Epithelial cell of proximal tubule (primary cell): ENCODE measurements at regions not wholly inside any gene's neighbourhood (a gene's known extent, or its start where the extent isn't known, plus 50 kb on each side); places are given as distances from the start of the nearest gene placed in this dataset.

Source experiments
- DNase-seq: peaks from one replicate; pipeline ENCODE4 v3.0.0-alpha.2; 2011; ENCODE audit warnings: low read depth
- H3K4me3 ChIP-seq: 2 replicates; pipeline ENCODE4 v1.5.1; 2011; ENCODE audit warnings: low read depth, mild to moderate bottlenecking, low read length
- TF ChIP-seq, protein P1 (sequence below): conservative IDR thresholded peaks from 2 replicates; pipeline ENCODE4 v1.5.1; 2012; ENCODE audit warnings: low read depth, mild to moderate bottlenecking, low read length

DNA sequence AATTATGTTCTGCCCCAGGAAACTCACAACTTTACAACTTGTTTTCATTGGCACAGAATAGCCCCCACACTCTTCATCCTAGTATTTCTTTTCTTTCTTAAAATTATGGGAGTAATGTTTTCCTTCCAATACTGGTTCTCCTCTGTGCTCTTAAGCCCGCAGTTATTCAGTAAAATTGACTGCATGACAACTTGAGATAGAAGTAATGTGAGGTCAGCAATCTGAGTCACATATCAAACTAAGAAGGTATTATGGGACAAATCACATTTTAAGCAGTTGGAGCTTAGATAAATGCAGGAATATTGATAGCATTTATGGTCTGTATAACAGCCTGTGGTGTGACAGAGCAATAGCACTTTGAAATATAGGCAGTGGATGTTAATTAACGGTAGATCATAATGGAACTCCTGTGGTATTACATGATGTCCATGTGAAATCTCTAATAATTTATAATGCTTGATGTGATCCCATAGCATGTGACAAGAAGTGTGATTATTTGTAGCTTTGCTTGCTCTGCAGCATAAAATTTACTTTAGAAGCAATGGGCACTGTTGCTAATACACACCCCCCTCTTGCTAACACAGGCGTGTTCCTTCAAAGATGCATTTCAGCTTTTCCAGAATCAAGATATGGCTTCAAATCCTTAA lies 351.4 kb upstream of the CDH20 start:
- no peak for DNase-seq
- H3K4me3 ChIP-seq = no peak overlapping the region
- TF ChIP-seq, protein P1, sequence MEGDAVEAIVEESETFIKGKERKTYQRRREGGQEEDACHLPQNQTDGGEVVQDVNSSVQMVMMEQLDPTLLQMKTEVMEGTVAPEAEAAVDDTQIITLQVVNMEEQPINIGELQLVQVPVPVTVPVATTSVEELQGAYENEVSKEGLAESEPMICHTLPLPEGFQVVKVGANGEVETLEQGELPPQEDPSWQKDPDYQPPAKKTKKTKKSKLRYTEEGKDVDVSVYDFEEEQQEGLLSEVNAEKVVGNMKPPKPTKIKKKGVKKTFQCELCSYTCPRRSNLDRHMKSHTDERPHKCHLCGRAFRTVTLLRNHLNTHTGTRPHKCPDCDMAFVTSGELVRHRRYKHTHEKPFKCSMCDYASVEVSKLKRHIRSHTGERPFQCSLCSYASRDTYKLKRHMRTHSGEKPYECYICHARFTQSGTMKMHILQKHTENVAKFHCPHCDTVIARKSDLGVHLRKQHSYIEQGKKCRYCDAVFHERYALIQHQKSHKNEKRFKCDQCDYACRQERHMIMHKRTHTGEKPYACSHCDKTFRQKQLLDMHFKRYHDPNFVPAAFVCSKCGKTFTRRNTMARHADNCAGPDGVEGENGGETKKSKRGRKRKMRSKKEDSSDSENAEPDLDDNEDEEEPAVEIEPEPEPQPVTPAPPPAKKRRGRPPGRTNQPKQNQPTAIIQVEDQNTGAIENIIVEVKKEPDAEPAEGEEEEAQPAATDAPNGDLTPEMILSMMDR = no peak

DNA sequence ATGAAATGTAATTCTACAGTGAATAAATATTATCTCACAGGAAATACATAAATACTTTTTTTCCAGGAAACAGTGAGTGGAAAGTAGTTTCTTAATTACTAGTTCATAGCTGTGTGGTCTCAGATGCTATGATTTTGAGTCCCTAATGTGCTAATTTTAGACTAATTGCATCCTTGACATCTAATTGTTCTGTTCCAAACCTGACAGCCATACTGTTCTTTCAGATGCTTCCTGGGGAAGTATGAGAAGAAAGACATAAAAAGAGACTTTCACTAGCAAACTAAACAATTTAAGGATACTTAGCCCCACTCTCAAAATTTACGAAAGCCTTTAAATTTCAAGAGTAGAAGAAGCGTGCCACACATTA lies 350.9 kb upstream of the CDH20 start:
- H3K4me3 ChIP-seq = no peak overlapping the region
- TF ChIP-seq, protein P1 = no peak
- DNase-seq = no peak

DNA sequence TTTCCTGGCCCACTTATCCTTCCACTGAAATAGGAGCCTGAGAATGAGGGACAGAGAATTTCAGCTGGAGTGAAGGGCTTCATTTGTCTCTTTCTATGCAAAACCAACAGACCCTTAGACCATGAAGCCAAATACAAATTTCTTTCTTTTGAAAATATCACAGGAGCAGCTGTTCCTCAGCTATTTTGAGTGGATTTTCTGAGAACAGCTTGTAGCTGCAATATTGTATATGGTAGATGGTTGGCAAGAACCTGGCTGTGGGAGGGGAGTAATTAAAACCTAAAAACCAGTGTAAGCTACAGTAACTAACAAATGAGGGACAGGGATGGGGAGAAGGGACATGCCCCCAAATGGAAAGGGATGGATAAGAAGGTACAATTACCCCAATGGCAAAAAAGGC lies 350.3 kb upstream of the CDH20 start:
- DNase-seq = no peak
- TF ChIP-seq, protein P1 = no peak
- H3K4me3 ChIP-seq = no peak overlapping the region

DNA sequence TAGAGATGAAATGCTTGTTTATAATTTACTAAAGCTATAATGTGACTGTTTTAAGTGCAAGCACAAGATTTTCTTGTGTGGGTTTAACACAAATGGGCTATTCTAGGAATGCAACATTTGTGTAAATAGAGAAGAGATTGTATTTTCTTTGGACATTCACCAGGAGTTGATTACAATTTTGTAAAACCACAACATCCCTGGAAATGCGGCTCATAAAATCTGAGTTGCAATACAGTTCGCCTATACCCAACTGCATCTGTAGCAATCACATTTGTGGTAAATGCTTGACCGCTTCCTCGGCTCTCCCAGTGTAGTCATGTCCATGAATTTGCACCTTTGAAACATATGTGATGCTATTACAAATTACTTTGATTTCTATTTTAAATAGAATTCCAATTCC lies 348.7 kb upstream of the CDH20 start:
- H3K4me3 ChIP-seq = no peak overlapping the region
- TF ChIP-seq, protein P1 = no peak
- DNase-seq = no peak

DNA sequence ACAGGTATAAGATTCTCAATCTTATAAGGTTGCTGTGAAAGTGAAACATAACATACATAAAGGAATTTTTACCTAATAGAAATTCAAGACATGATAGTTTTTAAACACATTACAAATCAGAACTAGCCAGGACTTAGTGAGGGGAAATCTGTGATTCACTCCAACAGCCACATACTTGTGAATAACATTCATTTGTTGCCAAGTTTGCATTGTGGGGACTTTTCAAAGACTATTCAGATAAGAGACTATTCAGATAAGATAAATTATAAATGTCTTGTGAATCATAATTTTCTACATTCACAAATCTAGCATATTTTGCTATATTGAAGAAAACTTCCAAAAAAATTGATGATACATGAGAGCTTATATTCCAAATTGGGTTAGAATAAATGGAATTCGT lies 345.3 kb upstream of the CDH20 start:
- TF ChIP-seq, protein P1 = no peak
- no peak overlapping the region for H3K4me3 ChIP-seq
- DNase-seq = no peak

DNA sequence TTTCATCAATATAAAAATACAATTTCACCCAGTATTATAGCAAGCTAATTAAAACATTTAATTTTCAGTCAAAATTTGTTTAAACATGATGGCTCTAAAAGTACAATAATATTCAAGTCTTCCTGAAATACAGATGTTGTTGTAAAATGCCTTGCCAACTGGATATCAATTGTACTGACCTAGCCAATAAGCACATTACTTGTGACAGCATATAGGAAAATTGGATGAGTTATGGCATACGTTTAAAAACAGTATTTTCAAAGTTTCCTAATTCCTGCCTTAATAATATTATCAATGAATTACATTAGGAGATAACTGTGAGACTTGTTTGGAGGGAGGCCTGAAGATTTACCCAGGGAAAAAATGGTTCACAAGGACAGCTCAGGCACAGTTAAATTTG lies 336.9 kb upstream of the CDH20 start:
- H3K4me3 ChIP-seq = no peak overlapping the region
- no peak for DNase-seq
- TF ChIP-seq, protein P1 = no peak

DNA sequence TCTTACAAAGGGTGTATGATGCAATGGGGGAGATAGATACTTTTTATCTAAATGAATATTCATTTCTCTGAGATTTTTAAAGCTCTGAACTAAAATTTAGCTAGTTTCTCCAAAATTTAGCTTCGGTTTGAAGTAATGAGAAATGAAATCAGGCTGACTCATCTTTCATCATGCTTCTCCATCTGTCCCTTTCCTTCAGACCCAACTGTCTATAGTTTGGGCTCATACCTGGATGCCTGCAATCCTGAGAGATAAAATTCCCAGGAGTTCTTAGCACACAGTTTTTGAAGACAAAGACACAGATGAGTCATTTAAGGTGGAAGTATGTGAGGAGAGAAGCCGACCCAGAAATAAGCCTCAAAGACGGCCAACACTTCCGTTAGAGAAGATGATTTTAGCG lies 336.4 kb upstream of the CDH20 start:
- DNase-seq = no peak
- H3K4me3 ChIP-seq = no peak overlapping the region
- TF ChIP-seq, protein P1 = no peak
